Activated naive CD4-positive, alpha-beta T cell treated with Interleukin-2 at 50 U/mL for 16 hours (primary cell): ENCODE measurements at regions not wholly inside any gene's neighbourhood (a gene's known extent, or its start where the extent isn't known, plus 50 kb on each side); places are given as distances from the start of the nearest gene placed in this dataset.

ENCODE experiments used
- DNase-seq: peaks from one replicate; pipeline ENCODE4 v3.0.0-alpha.2; 2020

DNA sequence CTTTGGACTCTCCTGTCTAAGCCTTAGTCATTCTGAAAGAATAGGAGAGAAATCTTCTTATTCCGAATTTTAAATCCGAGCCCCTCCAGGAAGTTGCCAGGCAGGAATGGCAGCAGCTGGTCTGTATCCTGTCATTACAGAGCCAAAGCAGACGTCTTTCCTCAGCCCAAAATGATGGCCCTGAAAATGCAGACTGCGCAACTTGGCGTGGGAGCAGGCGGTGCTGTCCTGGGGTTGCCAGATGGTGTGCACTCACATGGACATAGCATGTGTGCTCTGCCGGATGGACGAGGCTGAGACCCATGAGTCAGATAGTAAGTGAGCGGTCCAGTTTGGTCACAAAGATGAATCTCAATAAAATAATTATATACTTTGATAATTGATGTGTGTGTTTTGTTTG is 410.4 kb downstream of the KCTD16 start:
- no peak for DNase-seq

DNA sequence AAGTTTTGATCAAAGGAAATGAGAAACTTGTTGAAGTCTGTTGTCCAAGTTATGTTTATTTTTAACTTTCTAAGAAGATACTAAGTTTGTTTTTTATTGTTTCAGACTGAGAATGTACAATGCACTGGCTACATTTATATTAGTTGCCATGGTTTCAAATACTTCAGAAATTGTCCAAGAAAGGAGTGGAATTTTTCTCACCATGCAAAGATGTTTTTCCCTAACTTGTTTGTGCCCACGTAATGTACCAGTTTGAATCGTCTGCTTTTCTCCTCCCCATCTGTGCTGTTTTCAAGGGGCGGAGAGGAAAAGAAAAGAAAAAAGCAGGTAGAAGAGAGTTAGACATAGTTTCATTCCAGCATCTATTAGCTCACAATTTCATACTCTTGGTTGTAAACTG is 407.0 kb downstream of the KCTD16 start:
- no peak for DNase-seq

DNA sequence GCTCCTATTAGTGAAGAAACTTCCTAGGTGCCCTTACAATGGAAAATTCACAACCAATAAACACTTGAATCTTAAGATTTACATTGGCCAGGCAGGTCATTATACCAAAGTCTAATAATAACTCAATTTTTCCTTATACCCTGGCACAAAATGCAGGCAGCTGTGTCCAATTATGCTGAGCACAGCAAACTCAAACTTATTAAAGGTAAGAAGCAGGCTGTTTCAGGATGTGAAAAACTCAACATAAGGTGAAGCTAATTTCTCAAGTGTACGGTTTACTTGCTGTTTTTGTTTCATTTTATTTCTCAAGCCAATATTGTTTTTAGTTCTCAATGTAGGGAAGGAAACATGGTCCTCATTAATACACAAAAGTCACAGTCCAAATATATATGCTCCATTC is 405.1 kb downstream of the KCTD16 start:
- no peak for DNase-seq

DNA sequence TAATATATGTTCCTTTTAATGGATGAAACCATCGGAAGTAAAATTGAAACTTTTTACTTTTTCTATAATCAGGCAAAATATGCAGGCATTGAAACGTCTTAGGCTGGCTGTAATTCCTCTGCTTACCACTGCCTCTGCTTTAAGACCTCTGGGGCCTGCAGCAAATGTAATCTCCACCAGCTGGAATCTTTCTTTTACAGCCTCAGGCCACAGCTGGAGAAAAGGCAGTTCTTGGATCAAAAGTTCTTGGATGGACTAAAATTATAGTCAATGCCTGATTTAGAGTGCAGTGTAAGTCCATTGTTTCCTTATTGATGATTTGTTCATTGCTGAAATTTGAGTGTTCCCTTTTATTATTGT is 396.7 kb downstream of the KCTD16 start:
- DNase-seq: no peak

DNA sequence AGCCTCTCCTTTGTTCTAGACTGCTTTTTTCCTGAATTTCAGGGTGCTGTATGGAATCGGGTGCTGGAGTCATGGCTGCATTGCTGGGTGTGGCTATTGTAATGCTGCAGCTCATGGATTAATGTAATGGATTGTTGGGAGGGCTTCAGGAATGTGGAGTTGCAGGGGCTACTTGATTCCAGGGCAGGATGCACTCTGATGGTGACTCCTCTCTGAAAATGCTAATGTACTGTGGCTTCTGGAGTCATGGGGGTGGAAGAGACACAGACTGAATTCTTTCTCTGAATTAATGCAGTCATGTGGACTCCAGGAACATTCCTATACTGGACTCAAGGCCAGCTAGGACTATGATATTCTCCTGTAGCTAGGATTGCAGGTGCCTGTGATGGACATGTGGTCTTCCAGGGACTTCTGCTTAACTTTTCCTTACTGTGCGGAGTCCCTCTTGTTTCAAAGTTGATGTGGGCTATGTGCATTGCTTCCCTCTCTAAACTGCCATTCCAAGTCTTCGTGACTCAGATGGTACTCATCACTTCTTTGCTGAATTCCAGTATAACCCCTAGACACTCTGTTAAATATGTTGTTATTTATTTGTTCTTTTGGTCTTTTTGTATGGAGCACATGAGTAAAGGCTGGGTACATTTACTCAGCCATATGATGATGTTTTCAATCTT is 396.2 kb downstream of the KCTD16 start:
- DNase-seq: no peak

DNA sequence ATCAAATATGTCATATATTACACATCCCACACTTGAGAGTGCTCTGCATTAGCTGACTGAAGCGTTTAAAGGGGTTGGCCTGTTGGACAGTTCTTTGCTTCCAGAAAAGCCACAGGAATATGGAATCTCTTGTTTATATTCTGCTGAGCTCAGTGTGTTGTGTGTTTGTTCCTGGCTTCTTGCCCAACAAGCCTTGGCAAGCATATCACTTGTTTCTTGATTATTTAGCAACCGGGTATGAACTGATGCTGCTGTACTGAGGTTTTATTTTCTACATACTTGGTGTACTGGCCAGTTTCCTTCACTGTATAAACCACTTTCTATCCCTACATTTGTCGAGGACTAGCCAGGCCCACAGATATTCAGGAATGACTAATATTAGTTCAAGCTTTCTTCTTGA is 378.9 kb downstream of the KCTD16 start:
- no peak for DNase-seq

DNA sequence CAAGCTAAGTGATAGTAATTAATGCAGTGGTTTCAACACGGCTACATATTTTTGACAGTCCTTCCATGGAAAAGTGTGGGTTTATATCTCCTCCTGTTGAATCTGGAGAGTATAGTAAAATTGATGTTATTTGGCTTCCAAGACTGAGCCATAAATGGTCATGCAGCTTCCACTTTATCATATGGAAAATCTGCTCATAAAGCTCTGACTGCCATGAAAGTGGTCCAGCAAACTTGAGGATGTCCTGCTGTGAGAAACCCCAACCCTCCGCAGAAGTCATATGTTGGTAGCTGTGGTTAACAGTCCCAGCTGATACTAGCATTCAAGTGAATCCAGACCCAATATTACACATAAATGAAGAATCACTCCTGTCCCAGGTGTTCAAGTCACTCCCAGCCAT is 378.3 kb downstream of the KCTD16 start:
- no peak for DNase-seq

DNA sequence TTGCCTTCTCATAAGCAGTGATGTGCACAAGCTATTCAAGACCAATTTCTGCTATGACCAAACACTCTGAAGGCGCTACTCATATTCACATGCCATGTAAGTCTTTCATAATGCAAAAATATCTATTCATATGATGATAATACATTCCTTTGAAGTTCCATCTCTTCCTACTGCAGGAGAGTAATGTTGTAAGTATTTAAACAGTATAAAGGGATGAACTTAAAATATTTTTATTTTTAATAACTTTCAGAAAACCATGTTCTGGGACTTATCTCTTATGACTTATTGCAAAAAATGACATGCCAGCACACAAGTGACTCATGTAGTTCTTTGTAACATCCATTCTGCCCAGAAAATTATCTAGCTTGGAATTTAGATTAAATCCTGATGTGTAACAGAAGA is 376.4 kb downstream of the KCTD16 start:
- no peak for DNase-seq

DNA sequence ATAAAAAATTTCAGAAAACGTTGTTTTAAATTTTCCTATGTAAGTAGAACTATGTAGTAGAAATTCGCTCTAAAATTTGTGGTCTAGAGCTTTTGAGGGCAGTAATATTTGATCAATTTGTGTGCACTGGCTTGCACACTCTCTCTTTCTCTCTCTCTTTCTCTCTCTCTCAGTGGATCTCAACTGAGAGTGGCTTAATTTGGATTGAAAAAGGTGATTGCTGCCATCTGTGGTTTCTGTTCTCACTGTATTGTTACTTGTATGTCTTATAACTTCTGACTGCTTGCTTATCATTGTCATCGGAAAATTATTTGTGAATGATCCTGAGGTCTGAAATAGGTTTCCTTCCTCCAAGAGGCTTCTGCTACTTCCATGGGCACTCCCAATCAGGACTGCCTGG is 368.2 kb downstream of the KCTD16 start:
- no peak for DNase-seq
